BLaER1 (cell line): ENCODE measurements at regions not wholly inside any gene's neighbourhood (a gene's known extent, or its start where the extent isn't known, plus 50 kb on each side); places are given as distances from the start of the nearest gene placed in this dataset.
"Not testable (repeated sequence)": the region's sequence is repeated elsewhere in the genome, so short reads cannot be mapped to it uniquely, and the experiment has no call there.

Experiments used
- H3K27ac ChIP-seq: shearing (Covaris generic); formaldehyde crosslinking; 2 replicates; pipeline ENCODE4 v1.8.1; 2022
- H3K27me3 ChIP-seq: shearing (Covaris generic); formaldehyde crosslinking; 2 replicates; pipeline ENCODE4 v1.8.1; 2022
- H3K36me3 ChIP-seq: shearing (Covaris generic); formaldehyde crosslinking; 2 replicates; pipeline ENCODE4 v1.8.1; 2022
- H3K4me1 ChIP-seq: shearing (Covaris generic); formaldehyde crosslinking; 2 replicates; pipeline ENCODE4 v1.8.1; 2022
- H3K4me2 ChIP-seq: shearing (Covaris generic); formaldehyde crosslinking; 2 replicates; pipeline ENCODE4 v1.8.1; 2022
- H3K4me3 ChIP-seq: shearing (Covaris generic); formaldehyde crosslinking; 2 replicates; pipeline ENCODE4 v1.8.1; 2022
- H3K9ac ChIP-seq: shearing (Covaris generic); formaldehyde crosslinking; 2 replicates; pipeline ENCODE4 v1.8.1; 2022
- H3K9me3 ChIP-seq: shearing (Covaris generic); formaldehyde crosslinking; 2 replicates; pipeline ENCODE4 v1.8.1; 2022
- H4K20me1 ChIP-seq: shearing (Covaris generic); formaldehyde crosslinking; 2 replicates; pipeline ENCODE4 v1.8.1; 2022
- Cebpa-rat ChIP-seq: shearing (Covaris generic); IDR thresholded peaks from 2 replicates; pipeline ENCODE4 v1.8.1; 2022

DNA sequence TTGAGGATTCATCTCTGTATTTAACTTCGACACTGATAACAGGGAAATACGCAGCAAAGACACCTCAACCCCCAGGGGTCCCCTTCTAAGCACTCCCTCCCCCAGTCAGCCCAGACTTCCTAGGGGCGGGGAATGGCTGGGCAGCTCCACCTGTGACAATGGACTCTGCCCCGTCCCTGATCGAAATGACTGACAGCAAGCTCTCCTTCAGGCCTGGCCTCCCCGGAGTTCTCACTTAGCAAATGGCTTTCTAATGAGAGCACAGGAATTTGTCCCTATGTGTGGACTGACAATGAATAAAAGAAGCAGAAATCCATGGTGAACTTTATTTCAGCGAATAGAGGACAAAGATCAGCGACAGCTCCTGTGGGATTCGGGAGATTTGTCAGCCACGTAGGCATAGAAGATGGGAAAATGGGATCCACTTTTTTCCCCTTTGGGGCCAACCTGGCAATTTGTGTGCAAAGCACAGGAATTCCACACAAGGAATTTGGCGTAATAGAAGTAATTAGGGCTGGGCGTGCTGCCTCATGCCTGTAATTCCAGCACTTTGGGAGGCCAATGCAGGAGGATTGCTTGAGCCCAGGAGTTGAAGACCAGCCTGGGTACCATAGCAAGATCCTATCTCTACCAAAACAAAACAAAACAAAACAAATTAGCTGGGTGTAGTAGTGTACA, 63.8 kb downstream of the TNFAIP2 start:
- Histone ChIP-seq H3K27ac (no peak overlapping the region), H3K4me2 (no peak overlapping the region), H3K4me3 (no peak overlapping the region), H3K9me3 (peaks cover 16% of the 10 kb centered on the region), H4K20me1 (no peaks in the 10 kb centered on the region), H3K36me3 (no peaks in the 10 kb centered on the region), H3K27me3 (peaks cover 28% of the 10 kb centered on the region), H3K9ac (no peak overlapping the region), H3K4me1 (peaks cover 2% of the 10 kb centered on the region)
- no peak for TF ChIP-seq Cebpa-rat

DNA sequence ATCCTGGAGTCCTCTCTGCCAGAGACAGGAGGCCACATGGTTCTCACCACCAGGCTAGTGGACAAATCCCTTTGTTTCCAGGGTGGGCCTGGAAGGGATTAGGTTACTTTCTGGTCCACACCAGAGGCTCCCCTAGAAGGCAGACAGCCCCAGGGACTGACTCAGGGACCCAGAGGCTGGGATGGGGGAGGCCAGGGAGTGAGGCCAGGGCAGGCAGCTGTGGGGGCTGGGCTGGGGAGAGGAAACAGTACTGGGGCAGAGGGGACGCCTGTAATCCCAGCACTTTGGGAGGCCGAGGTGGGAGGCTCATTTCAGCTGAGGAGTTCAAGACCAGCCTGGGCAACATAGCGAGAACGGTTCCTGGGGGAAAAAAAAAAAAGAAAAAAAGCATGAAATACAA, 64.7 kb downstream of the TNFAIP2 start:
- Histone ChIP-seq H3K4me1 (peaks cover 9% of the 10 kb centered on the region), H3K4me2 (no peak overlapping the region), H3K4me3 (no peak overlapping the region), H3K9ac (no peak overlapping the region), H3K27ac (no peak overlapping the region), H3K9me3 (peaks cover 24% of the 10 kb centered on the region), H4K20me1 (no peaks in the 10 kb centered on the region), H3K27me3 (peaks cover 28% of the 10 kb centered on the region), H3K36me3 (no peaks in the 10 kb centered on the region)
- TF ChIP-seq Cebpa-rat: no peak

DNA sequence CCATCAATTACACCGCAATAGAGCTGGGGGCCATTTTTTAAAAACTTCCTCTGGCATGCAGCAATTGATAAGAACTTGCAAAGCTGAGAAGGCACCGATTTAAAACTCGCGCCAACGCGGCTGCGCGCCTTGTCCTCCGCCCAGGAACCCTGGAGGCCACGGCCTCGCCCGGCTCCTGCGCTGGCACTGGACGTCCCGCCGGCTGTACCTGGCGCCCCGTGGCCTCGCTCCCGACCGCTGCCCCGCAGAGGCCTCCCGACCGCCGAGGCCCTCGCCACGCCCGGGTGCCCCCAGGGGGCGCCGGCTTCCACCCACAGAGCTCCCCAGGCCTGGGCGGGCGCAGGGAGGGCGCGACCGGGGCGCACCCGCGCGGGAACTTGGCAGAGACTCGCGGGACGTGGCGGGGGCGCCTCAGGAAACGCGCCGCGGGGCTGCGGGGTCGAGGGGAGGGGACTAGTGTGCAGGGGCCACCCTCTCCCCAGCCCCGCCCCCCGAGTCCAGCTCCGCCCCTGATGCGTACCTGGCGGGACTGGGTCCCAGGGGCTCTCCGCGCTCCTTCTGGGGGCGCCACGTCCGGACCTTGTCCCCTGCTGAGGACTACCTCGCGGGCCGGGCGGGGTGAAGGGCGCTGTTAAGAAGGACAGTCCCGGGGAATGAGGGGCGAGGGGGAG, 65.7 kb downstream of the TNFAIP2 start:
- H4K20me1 ChIP-seq: no peaks in the 10 kb centered on the region
- no peak for TF ChIP-seq Cebpa-rat
- no peak overlapping the region for H3K4me3 ChIP-seq
- H3K9me3 ChIP-seq: peaks cover 28% of the 10 kb centered on the region
- peaks cover 9% of the 10 kb centered on the region for H3K4me1 ChIP-seq
- H3K27me3 ChIP-seq: peaks cover 28% of the 10 kb centered on the region
- H3K36me3 ChIP-seq: no peaks in the 10 kb centered on the region
- H3K4me2 ChIP-seq: no peak overlapping the region
- H3K9ac ChIP-seq: no peak overlapping the region
- no peak overlapping the region for H3K27ac ChIP-seq

DNA sequence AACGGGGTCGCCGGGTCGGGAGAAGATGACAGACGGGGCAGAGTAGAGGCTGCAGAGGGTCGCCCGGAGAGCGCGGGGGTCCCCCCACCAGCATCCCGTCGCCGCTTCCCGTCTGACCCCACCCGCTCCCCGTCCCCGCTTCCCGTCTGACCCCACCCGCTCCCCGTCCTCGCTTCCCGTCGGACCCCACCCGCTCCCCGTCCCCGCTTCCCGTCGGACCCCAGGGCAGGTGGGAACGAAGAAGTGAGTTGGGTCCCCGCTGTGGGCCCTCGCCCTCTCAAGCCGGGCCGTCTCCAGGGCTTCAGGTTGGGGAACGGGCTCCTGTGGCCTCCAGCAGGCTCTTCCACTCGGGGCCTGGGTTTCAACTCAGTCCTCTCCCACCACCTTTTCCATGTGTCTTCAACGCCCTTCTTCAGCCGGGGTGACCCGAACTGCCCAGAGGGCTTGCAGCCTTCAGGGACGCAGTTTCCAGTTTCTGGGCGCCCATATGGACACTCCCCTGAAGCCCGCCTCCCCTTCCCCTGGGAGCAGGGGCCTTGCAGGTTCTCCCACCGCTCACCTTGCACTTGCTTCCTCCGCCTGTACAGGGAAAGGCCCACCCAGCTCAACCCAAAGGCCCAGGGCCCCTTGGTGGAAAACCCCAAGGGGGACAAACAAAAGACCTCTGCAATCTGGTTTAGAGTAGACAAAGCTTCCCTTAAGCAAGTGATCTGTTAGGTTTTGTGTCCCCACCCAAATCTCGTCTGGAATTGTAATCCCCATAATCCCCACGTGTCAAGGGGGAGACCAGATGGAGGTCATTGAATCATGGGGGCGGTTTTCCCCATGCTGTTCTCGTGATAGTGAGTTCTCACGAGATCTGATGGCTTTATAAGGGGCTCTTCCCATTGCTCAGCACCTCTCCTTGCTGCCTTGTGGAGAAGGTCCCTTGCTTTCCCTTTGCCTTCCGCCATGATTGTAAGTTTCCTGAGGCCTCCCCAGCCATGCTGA, 66.5 kb downstream of the TNFAIP2 start:
- Histone ChIP-seq H3K4me3 (no peak overlapping the region), H3K36me3 (no peaks in the 10 kb centered on the region), H3K4me2 (no peak overlapping the region)

DNA sequence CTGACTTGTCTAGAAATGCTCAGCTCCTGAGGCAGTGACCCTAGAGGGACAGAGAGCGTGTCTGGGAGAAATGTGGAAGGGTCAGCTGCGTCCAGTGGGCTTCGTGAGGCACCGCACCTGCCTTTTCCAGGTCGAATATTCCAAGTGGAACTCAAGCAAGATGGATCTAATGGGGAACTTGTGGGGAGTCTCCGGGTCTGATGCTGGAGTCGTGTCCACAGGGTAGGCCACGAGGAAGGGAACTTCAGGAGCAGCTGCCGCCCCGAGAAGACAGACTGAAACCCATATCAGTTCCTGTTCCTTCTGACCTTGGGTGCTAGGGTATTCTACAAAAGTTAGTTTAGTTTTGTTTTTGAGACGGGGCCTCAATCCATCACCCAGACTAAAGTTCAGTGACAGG, 67.5 kb downstream of the TNFAIP2 start:
- Histone ChIP-seq H3K27ac (no peak overlapping the region), H3K4me3 (no peak overlapping the region), H3K4me2 (no peak overlapping the region), H3K9me3 (peaks cover 28% of the 10 kb centered on the region), H3K36me3 (no peaks in the 10 kb centered on the region), H3K9ac (no peak overlapping the region), H4K20me1 (no peaks in the 10 kb centered on the region), H3K27me3 (peaks cover 28% of the 10 kb centered on the region), H3K4me1 (peaks cover 9% of the 10 kb centered on the region)
- no peak for TF ChIP-seq Cebpa-rat

More for the DNA sequence above, 66.5 kb downstream of the TNFAIP2 start:
- peaks cover 9% of the 10 kb centered on the region for H3K4me1 ChIP-seq
- no peak for TF ChIP-seq Cebpa-rat
- H3K9me3 ChIP-seq: peaks cover 28% of the 10 kb centered on the region
- H4K20me1 ChIP-seq: no peaks in the 10 kb centered on the region
- no peak overlapping the region for H3K9ac ChIP-seq
- peaks cover 28% of the 10 kb centered on the region for H3K27me3 ChIP-seq
- H3K27ac ChIP-seq: no peak overlapping the region

DNA sequence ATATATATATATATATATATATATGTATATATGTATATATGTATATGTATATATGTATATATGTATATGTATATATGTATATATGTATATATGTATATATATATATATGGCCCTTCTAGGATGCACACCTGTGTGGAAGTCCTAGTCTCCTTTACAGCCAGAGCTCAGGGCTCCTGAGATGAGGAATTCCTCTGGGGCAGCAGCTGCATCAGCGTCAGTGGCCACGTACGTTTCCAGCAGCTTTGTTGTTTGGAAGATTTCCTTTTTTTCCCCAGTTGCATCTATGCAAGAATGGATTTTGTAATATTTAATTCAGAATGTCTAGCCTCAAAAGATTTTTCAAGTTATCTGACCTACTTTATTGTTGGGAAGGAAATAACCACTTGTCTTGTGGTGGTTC, 68.6 kb downstream of the TNFAIP2 start:
- H3K9ac ChIP-seq: no peak overlapping the region
- no peaks in the 10 kb centered on the region for H3K36me3 ChIP-seq
- no peaks in the 10 kb centered on the region for H4K20me1 ChIP-seq
- H3K27ac ChIP-seq: no peak overlapping the region
- peaks cover 28% of the 10 kb centered on the region for H3K27me3 ChIP-seq
- peaks cover 9% of the 10 kb centered on the region for H3K4me1 ChIP-seq
- TF ChIP-seq Cebpa-rat: no peak
- H3K4me2 ChIP-seq: peak overlapping the region; percentile 2
- H3K9me3 ChIP-seq: peaks cover 28% of the 10 kb centered on the region
- H3K4me3 ChIP-seq: no peak overlapping the region

DNA sequence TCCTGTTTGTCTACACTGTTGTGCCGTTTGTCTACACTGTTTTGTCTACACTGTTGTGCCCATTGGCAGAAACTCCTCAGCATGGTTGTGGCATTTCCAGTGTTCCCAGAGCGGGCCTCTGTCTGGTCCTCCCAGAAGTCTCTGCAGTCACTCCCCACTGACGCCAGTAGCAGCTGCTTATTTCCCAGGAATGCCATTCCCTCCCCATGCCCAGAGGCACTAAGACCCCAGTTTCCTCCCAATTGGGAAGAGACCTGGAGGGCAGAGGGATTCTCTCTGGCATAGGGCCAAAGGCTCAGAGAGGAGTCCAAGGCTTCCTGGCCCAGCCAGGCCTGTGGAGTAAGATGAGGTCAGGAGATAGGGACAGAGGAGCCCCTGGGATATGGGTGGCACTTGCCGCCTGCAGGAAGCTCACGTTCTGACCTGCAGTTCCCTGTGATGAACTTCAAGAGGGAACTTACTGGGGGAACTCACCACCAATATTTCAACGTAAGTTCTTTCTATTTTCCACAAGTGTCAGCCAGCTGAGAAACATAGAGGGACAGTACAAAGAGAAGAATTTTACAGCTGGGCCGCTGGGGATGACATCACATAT, 69.1 kb downstream of the TNFAIP2 start:
- H3K4me2 ChIP-seq: peak overlapping the region; percentile 2
- H3K4me3 ChIP-seq: no peak overlapping the region
- no peaks in the 10 kb centered on the region for H4K20me1 ChIP-seq
- H3K4me1 ChIP-seq: peaks cover 9% of the 10 kb centered on the region
- no peak overlapping the region for H3K27ac ChIP-seq
- peaks cover 28% of the 10 kb centered on the region for H3K27me3 ChIP-seq
- H3K9ac ChIP-seq: no peak overlapping the region
- H3K36me3 ChIP-seq: no peaks in the 10 kb centered on the region
- peaks cover 28% of the 10 kb centered on the region for H3K9me3 ChIP-seq
- TF ChIP-seq Cebpa-rat: no peak

DNA sequence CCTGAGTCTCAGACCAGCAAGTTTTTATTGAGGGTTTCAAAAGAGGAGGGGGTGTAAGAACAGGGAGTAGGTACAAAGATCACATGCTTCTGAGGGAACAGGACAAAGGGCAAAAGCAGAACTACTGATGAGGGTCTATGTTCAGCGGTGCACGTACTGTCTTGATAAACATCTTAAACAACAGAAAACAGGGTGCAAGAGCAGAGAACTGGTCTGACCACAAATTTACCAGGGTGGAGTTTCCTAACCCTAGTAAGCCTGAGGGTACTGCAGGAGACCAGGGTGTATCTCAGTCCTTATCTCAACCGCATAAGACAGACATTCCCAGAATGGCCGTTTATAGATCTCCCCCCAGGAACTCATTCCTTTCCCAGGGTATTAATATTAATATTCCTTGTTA, 69.6 kb downstream of the TNFAIP2 start:
- H3K9me3 ChIP-seq: peaks cover 28% of the 10 kb centered on the region
- not testable (repeated sequence) for H3K4me3 ChIP-seq, H3K9ac ChIP-seq, H3K4me2 ChIP-seq, H3K4me1 ChIP-seq, H3K27ac ChIP-seq, H4K20me1 ChIP-seq, H3K36me3 ChIP-seq
- H3K27me3 ChIP-seq: peaks cover 24% of the 10 kb centered on the region

DNA sequence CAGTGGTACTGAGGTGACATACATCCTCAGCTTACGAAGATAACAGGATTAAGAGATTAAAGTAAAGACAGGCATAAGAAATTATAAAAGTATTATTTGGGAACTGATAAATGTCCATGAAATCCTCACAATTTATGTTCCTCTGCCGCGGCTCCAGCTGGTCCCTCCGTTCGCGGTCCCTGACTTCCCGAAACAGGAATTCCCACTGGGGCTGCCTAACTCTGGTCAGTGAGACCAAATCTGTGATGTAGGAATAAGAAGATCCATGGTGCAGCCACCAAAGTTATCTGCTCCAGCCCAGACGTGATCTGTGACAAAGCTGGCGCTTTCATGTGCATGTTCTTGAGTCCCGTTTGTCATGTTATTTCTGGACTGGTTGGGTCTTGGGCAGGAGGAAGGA, 70.2 kb downstream of the TNFAIP2 start:
- Histone ChIP-seq H3K27me3 (peaks cover 17% of the 10 kb centered on the region), H3K9me3 (peaks cover 28% of the 10 kb centered on the region)
- H3K36me3 ChIP-seq, H3K27ac ChIP-seq, H3K4me1 ChIP-seq, H4K20me1 ChIP-seq, H3K9ac ChIP-seq, H3K4me2 ChIP-seq, H3K4me3 ChIP-seq: not testable (repeated sequence)
